Panc1 (cell line): ENCODE measurements at regions not wholly inside any gene's neighbourhood (a gene's known extent, or its start where the extent isn't known, plus 50 kb on each side); places are given as distances from the start of the nearest gene placed in this dataset.

Experiments used
- CTCF ChIP-seq: fragments of 450-650 bp; IDR thresholded peaks from 2 replicates; pipeline ENCODE4 v1.5.1; 2017; ENCODE audit warnings: mild to moderate bottlenecking
- POLR2AphosphoS5 ChIP-seq: IDR thresholded peaks from 2 replicates; pipeline ENCODE4 v1.6.1; 2012; ENCODE audit warnings: mild to moderate bottlenecking, low read depth, low read length, moderate library complexity

GRCh38 chrX:22627576-22627975 lies 354.9 kb downstream of the CBLL2 start:
- TF ChIP-seq CTCF (no peak), POLR2AphosphoS5 (no peak)
